Subcutaneous abdominal adipose tissue (tissue), 5 donors: ENCODE measurements at regions not wholly inside any gene's neighbourhood (a gene's known extent, or its start where the extent isn't known, plus 50 kb on each side); places are given as distances from the start of the nearest gene placed in this dataset.

Experiments used
- H3K27ac ChIP-seq: one replicate; pipeline ENCODE4 v1.7.0; 2013; ENCODE audit warnings: low read depth, mild to moderate bottlenecking, inconsistent platforms, low read length, moderate library complexity
- H3K27me3 ChIP-seq, 5 donors: one replicate each; pipeline ENCODE4 v1.7.0; 2013; ENCODE audit warnings: low read length in 5 of 5, inconsistent platforms in 1 of 5; ENCODE audit not compliant: control insufficient read depth in 5 of 5, insufficient read depth in 4 of 5
- H3K36me3 ChIP-seq, 5 donors: one replicate each; pipeline ENCODE4 v1.7.0; 2013; ENCODE audit warnings: low read length in 5 of 5; ENCODE audit not compliant: control insufficient read depth in 5 of 5, insufficient read depth in 5 of 5
- H3K4me1 ChIP-seq, 5 donors: one replicate each; pipeline ENCODE4 v1.7.0; 2013; ENCODE audit warnings: low read length in 5 of 5, mild to moderate bottlenecking in 3 of 5, moderate library complexity in 1 of 5; ENCODE audit not compliant: control insufficient read depth in 5 of 5, insufficient read depth in 5 of 5
- H3K4me3 ChIP-seq, 5 donors: one replicate each; pipeline ENCODE4 v1.7.0; 2013; ENCODE audit warnings: low read length in 5 of 5, low read depth in 1 of 5
- H3K9ac ChIP-seq, 5 donors: one replicate each; pipeline ENCODE4 v1.7.0; 2013; ENCODE audit warnings: low read length in 5 of 5, mild to moderate bottlenecking in 4 of 5, moderate library complexity in 3 of 5
- H3K9me3 ChIP-seq, 5 donors: one replicate each; pipeline ENCODE4 v1.7.0; 2013; ENCODE audit warnings: low read length in 5 of 5; ENCODE audit not compliant: control insufficient read depth in 5 of 5
- donor health status: healthy.
- donor health status: healthy.
- donor health status: healthy.
- donor health status: healthy.
- donor health status: healthy.

GRCh38 chr2:190820416-190820815, 60.2 kb upstream of the GLS start:
- H3K27me3 ChIP-seq: no peaks in the 10 kb centered on the region
- H3K9me3 ChIP-seq: peaks cover 0 to 3% (median 0%) of the 10 kb centered on the region in 5 donors
- H3K9ac ChIP-seq: no peak overlapping the region
- no peaks in the 10 kb centered on the region for H3K36me3 ChIP-seq
- H3K4me1 ChIP-seq: no peaks in the 10 kb centered on the region
- H3K27ac ChIP-seq: no peak overlapping the region
- H3K4me3 ChIP-seq: no peak overlapping the region

- Histone ChIP-seq H3K27me3 (no peaks in the 10 kb centered on the region), H3K27ac (no peak overlapping the region), H3K4me1 (no peaks in the 10 kb centered on the region), H3K9me3 (peaks cover 0 to 3% (median 0%) of the 10 kb centered on the region in 5 donors), H3K9ac (no peak overlapping the region), H3K36me3 (no peaks in the 10 kb centered on the region), H3K4me3 (no peak overlapping the region)
These were observed 58.6 kb upstream of the GLS start for GRCh38 chr2:190822043-190822442.

- no peaks in the 10 kb centered on the region for H3K36me3 ChIP-seq
- peaks cover 0 to 3% (median 0%) of the 10 kb centered on the region in 5 donors for H3K4me1 ChIP-seq
- H3K4me3 ChIP-seq: no peak overlapping the region
- H3K9ac ChIP-seq: no peak overlapping the region
- H3K9me3 ChIP-seq: peaks cover 0 to 3% (median 0%) of the 10 kb centered on the region in 5 donors
- H3K27me3 ChIP-seq: no peaks in the 10 kb centered on the region
- no peak overlapping the region for H3K27ac ChIP-seq
These were observed 52.9 kb upstream of the GLS start for GRCh38 chr2:190827720-190828119.

GRCh38 chr2:190829642-190830041, 51.0 kb upstream of the GLS start:
- H3K4me3 ChIP-seq: no peak overlapping the region
- H3K4me1 ChIP-seq: peaks cover 0 to 3% (median 0%) of the 10 kb centered on the region in 5 donors
- H3K9ac ChIP-seq: no peak overlapping the region
- H3K36me3 ChIP-seq: no peaks in the 10 kb centered on the region
- H3K9me3 ChIP-seq: no peaks in the 10 kb centered on the region
- H3K27ac ChIP-seq: no peak overlapping the region
- H3K27me3 ChIP-seq: no peaks in the 10 kb centered on the region
